Adrenal gland (tissue), 5 donors: ENCODE measurements at regions not wholly inside any gene's neighbourhood (a gene's known extent, or its start where the extent isn't known, plus 50 kb on each side); places are given as distances from the start of the nearest gene placed in this dataset.

Experiments used
- CTCF ChIP-seq, 6 experiments: fragments of 450-650 bp in 4 of 6; fragments of 200-600 bp in 2 of 6; sonication (generic) in 1 of 6; IDR thresholded peaks; 1 replicate in 5 of 6; 2 replicates in 1 of 6; pipeline versions ENCODE4 v1.5.1 to v1.8.0; 2016 to 2021; ENCODE audit warnings: antibody characterized with exemption in 6 of 6, mild to moderate bottlenecking in 2 of 6, moderate library complexity in 1 of 6
- POLR2A ChIP-seq, 2 donors: fragments of 450-650 bp; IDR thresholded peaks; one replicate each; pipeline ENCODE4 v1.6.1; 2017; ENCODE audit warnings: antibody characterized with exemption in 2 of 2, mild to moderate bottlenecking in 2 of 2, moderate library complexity in 1 of 2
- donor health status: DM: no; HTN: no; CAD: no.

DNA sequence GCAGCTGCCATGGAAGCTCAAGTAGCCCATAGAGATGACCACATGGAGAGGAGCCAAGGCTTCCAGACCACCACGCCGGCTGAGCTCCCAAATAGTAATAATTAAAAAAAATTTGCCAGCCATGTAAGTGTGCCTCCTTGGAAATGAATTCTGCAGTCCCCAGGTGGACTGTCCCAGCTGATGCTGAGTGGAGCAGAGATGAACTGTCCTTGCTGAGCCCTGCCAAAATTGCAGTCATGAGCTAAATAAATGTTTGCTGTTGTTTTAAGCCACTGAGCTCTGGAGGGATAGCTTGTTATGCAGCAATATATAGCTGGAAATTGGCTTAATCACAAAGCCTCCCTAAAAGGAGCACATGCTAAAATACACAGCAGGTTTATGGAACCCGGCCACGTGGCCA is 55.6 kb upstream of the SNRPB2 start:
- TF ChIP-seq CTCF (IDR thresholded peaks at IDR 0.05), result no peak
- no peak for TF ChIP-seq POLR2A (IDR thresholded peaks at IDR 0.05)
